Globus pallidus (tissue), 1 donor: ENCODE measurements at regions not wholly inside any gene's neighbourhood (a gene's known extent, or its start where the extent isn't known, plus 50 kb on each side); places are given as distances from the start of the nearest gene placed in this dataset.

Experiments used
- DNase-seq: peaks from one replicate; pipeline ENCODE4 v3.0.0-alpha.2; 2015; ENCODE audit warnings: low spot score

DNA sequence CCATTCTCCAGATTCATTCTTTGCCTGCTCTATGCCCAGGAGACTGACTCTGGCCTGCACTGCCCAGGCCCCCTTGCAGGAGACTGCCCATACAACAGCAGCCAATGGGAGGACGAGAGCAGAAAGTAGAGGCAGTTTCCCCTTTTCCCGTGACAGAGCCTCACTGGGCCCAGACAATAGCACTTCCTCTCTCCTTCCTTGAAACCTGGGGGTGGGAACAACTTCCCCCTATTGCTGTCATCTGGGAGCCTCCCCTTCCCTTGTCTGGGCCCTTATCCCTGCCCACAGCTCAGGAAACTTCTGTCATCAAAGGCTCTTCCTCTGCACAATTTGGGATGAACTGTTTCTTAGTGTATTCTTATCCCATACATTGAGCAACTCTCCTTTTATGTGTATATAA is 60.8 kb upstream of the KCNJ15 start:
- DNase-seq, result no peak

- no peak for DNase-seq
These were observed 54.0 kb upstream of the KCNJ15 start for GRCh38 chr21:38202811-38203210.

GRCh38 chr21:38203229-38203628 is 53.6 kb upstream of the KCNJ15 start:
- no peak for DNase-seq

DNA sequence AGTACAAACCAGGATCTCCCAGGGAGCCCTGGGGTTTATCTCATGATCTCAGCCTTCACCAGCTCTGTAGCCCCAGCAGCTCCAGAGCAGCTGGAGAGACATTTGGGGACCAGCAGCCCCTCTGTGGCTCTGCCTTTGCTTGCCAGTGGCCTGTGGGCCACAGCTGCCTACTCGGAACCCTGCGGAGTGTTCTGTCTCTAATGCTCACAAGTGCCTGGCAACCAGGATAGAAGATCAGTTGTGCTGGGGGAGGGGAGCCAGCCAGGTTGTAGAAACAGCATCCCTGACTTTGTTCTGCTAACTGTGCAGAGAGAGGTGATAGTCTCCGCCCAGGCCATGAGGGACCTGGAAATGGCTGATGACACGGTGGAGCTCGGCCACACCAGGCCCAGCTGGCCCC is 50.9 kb upstream of the KCNJ15 start:
- DNase-seq, result no peak

GRCh38 chr21:38206646-38207045 is 50.1 kb upstream of the KCNJ15 start:
- DNase-seq, result no peak
